SK-MEL-5 (cell line): ENCODE measurements at regions not wholly inside any gene's neighbourhood (a gene's known extent, or its start where the extent isn't known, plus 50 kb on each side); places are given as distances from the start of the nearest gene placed in this dataset.

ENCODE experiments used
- DNase-seq: peaks from one replicate; pipeline ENCODE4 v3.0.0-alpha.2; 2016; ENCODE audit warnings: low read depth, low spot score
- in situ Hi-C: cut with HindIII; loops from 2 replicates; pipeline ENCODE4 v1.10.0; 2016; ENCODE audit warnings: low sequenced_read_pairs, high pct_unique_total_duplicates, low pct_unique_long_range_greater_than_20kb

- in situ Hi-C loops = no loop called here
- DNase-seq = no peak
Observed at GRCh38 chr4:124526769-124527168, 185.8 kb downstream of the ANKRD50 start.

GRCh38 chr4:124527364-124527763 is 185.2 kb downstream of the ANKRD50 start:
- in situ Hi-C loops = no loop called here

GRCh38 chr4:124529131-124529530 is 183.4 kb downstream of the ANKRD50 start:
- DNase-seq = no peak
- in situ Hi-C loops = no loop called here

More at GRCh38 chr4:124527364-124527763, 185.2 kb downstream of the ANKRD50 start:
- DNase-seq = no peak

GRCh38 chr4:124530464-124531077 is 182.0 kb downstream of the ANKRD50 start:
- in situ Hi-C loops = no loop called here
- no peak for DNase-seq

GRCh38 chr4:124534131-124534530 is 178.4 kb downstream of the ANKRD50 start:
- DNase-seq = no peak
- in situ Hi-C loops = no loop called here

GRCh38 chr4:124535003-124535402 is 177.5 kb downstream of the ANKRD50 start:
- no peak for DNase-seq
- in situ Hi-C loops = no loop called here

- in situ Hi-C loops = no loop called here
- no peak for DNase-seq
Observed at GRCh38 chr4:124536946-124537345, 175.6 kb downstream of the ANKRD50 start.

GRCh38 chr4:124537971-124538370 is 174.6 kb downstream of the ANKRD50 start:
- in situ Hi-C loops = no loop called here

GRCh38 chr4:124540014-124540413 is 172.5 kb downstream of the ANKRD50 start:
- in situ Hi-C loops = no loop called here
- DNase-seq = no peak

More at GRCh38 chr4:124537971-124538370, 174.6 kb downstream of the ANKRD50 start:
- DNase-seq = no peak

- DNase-seq = no peak
- in situ Hi-C loops = no loop called here
Observed at GRCh38 chr4:124541652-124542420, 170.7 kb downstream of the ANKRD50 start.

- in situ Hi-C loops = no loop called here
- no peak for DNase-seq
Observed at GRCh38 chr4:124555959-124556358, 156.6 kb downstream of the ANKRD50 start.

GRCh38 chr4:124564121-124564520 is 148.4 kb downstream of the ANKRD50 start:
- in situ Hi-C loops = no loop called here
- no peak for DNase-seq

GRCh38 chr4:124565371-124565770 is 147.2 kb downstream of the ANKRD50 start:
- DNase-seq = no peak
- in situ Hi-C loops = no loop called here

GRCh38 chr4:124566030-124566429 is 146.5 kb downstream of the ANKRD50 start:
- in situ Hi-C loops = no loop called here
- no peak for DNase-seq

- in situ Hi-C loops = no loop called here
- no peak for DNase-seq
Observed at GRCh38 chr4:124573056-124573455, 139.5 kb downstream of the ANKRD50 start.

GRCh38 chr4:124579896-124580295 is 132.6 kb downstream of the ANKRD50 start:
- in situ Hi-C loops = no loop called here
- no peak for DNase-seq

- in situ Hi-C loops = no loop called here
- DNase-seq = no peak
Observed at GRCh38 chr4:124583797-124584196, 128.7 kb downstream of the ANKRD50 start.

- no peak for DNase-seq
- in situ Hi-C loops = no loop called here
Observed at GRCh38 chr4:124589786-124590185, 122.7 kb downstream of the ANKRD50 start.

GRCh38 chr4:124590480-124590879 is 122.1 kb downstream of the ANKRD50 start:
- in situ Hi-C loops = no loop called here
- DNase-seq = no peak
